Panc1 (cell line): ENCODE measurements at regions not wholly inside any gene's neighbourhood (a gene's known extent, or its start where the extent isn't known, plus 50 kb on each side); places are given as distances from the start of the nearest gene placed in this dataset.

Experiments
- CTCF ChIP-seq: fragments of 450-650 bp; IDR thresholded peaks from 2 replicates; pipeline ENCODE4 v1.5.1; 2017; ENCODE audit warnings: mild to moderate bottlenecking
- POLR2AphosphoS5 ChIP-seq: IDR thresholded peaks from 2 replicates; pipeline ENCODE4 v1.6.1; 2012; ENCODE audit warnings: mild to moderate bottlenecking, low read depth, low read length, moderate library complexity
- SIN3A ChIP-seq: IDR thresholded peaks from 2 replicates; pipeline ENCODE4 v1.6.1; 2012; ENCODE audit warnings: low read depth, mild to moderate bottlenecking, low read length, moderate library complexity, borderline replicate concordance; ENCODE audit not compliant: insufficient read depth

DNA sequence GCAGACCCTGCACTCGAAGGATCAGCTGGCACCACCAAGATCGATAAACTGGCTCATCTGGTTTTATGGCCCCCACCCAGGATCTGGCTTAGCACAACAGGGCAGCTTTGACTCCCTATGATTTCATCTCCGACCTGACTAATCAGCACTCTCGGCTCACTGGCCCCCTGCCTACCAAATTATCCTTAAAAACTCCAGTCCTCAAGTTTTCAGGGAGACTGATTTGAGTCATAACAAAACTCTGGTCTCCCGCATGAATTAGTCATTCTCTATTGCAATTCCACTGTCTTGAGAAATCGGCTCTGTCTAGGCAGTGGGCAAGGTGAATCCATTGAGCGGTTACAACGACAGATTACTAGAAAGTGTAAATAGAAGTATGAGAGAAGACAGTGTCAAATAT is 521.9 kb upstream of the RGMA start:
- TF ChIP-seq CTCF (no peak), POLR2AphosphoS5 (no peak), SIN3A (no peak)
